ENCODE measurements at regions not wholly inside any gene's neighbourhood (a gene's known extent, or its start where the extent isn't known, plus 50 kb on each side); places are given as distances from the start of the nearest gene placed in this dataset.

- TF ChIP-seq SIN3A (conservative IDR thresholded peaks at IDR 0.05 in 1 of 2, IDR thresholded peaks at IDR 0.05 in 1 of 2; ENCODE audit: low read depth in 1 of 2, low read length in 2 of 2) (no peak), CTBP2 (IDR thresholded peaks at IDR 0.05; ENCODE audit: borderline replicate concordance, insufficient read depth, insufficient read length, low read length) (no peak), TAF1 (IDR thresholded peaks at IDR 0.05; ENCODE audit: low read depth, low read length) (no peak), TCF12 (IDR thresholded peaks at IDR 0.05; ENCODE audit: low read depth, low read length) (no peak), SP1 (IDR thresholded peaks at IDR 0.05; ENCODE audit: low read depth, low read length) (no peak), TBP (IDR thresholded peaks at IDR 0.05; ENCODE audit: low read depth, low read length) (no peak), BRCA1 (IDR thresholded peaks at IDR 0.05; ENCODE audit: low read depth, low read length) (no peak)
Measured at GRCh38 chr5:1946776-1947175, 64.1 kb upstream of the IRX4 start (continued).

Data from H1 (cell line).